Ovary (tissue), 7 donors: ENCODE measurements at regions not wholly inside any gene's neighbourhood (a gene's known extent, or its start where the extent isn't known, plus 50 kb on each side); places are given as distances from the start of the nearest gene placed in this dataset.

Source experiments
- DNase-seq, 5 donors: peaks; one replicate each; pipeline ENCODE4 v3.0.0-alpha.2; 2019 to 2020
- H3K27ac ChIP-seq, 2 donors: fragments of 200-600 bp; one replicate each; pipeline versions ENCODE4 v1.5.1 to v1.8.0; 2019 to 2022
- H3K27me3 ChIP-seq: fragments of 200-600 bp; one replicate; pipeline ENCODE4 v1.8.0; 2022
- H3K36me3 ChIP-seq: fragments of 200-600 bp; sonication (generic); one replicate; pipeline ENCODE4 v1.5.1; 2019
- H3K4me1 ChIP-seq: one replicate; pipeline ENCODE4 v1.8.1; 2013; ENCODE audit warnings: mild to moderate bottlenecking, moderate library complexity; ENCODE audit not compliant: insufficient read depth
- H3K4me3 ChIP-seq: fragments of 200-600 bp; sonication (generic); one replicate; pipeline ENCODE4 v1.5.1; 2017
- H3K9me3 ChIP-seq, 2 donors: fragments of 200-600 bp in 1 of 2; sonication (generic) in 1 of 2; one replicate each; pipeline versions ENCODE4 v1.5.1 to v1.8.1; 2013 to 2019; ENCODE audit warnings: mild to moderate bottlenecking in 1 of 2, moderate library complexity in 1 of 2
- CTCF ChIP-seq, 3 donors: fragments of 450-650 bp in 2 of 3; fragments of 200-600 bp in 1 of 3; IDR thresholded peaks; one replicate each; pipeline versions ENCODE4 v1.5.1 to v1.8.0; 2016 to 2022; ENCODE audit warnings: antibody characterized with exemption in 3 of 3, mild to moderate bottlenecking in 1 of 3
- EP300 ChIP-seq: sonication (generic); formaldehyde crosslinking; IDR thresholded peaks from one replicate; pipeline ENCODE4 v1.6.1; 2017; ENCODE audit warnings: antibody characterized with exemption
- POLR2A ChIP-seq: fragments of 450-650 bp; IDR thresholded peaks from one replicate; pipeline ENCODE4 v1.6.1; 2017; ENCODE audit warnings: antibody characterized with exemption, mild to moderate bottlenecking, moderate library complexity
- WGBS, 3 donors: extraction: QIAGEN DNeasy Blood & Tissue Kit in 1 of 3; methylation state at CpG; one replicate each; pipeline versions ENCODE4 v1.1.5 to v1.1.7; 2013 to 2017; 5-methylcytosine and 5-hydroxymethylcytosine counted together
- intact Hi-C, 4 donors: fragments of 100-400 bp; cut with DNase I; formaldehyde crosslinking; loops; one replicate each; pipeline versions ENCODE4 v1.11.0 to v1.15.1; 2022 to 2023
- donor health status: DM: no; HTN: no; CAD: no; lungs with moderate emphysema.
- donor health status: DM: no; HTN: no; CAD: no.
- donor health status: Bipolar disorder and iron deficiency.
- donor health status: DM: no; HTN: no; CAD: no.
- donor health status: DM: yes; HTN: yes; CAD: no.

- Histone ChIP-seq H3K27ac (no peak overlapping the region), H3K27me3 (no peaks in the 10 kb centered on the region), H3K36me3 (no peaks in the 10 kb centered on the region), H3K9me3 (no peaks in the 10 kb centered on the region), H3K4me1 (peaks cover 6% of the 10 kb centered on the region), H3K4me3 (no peak overlapping the region)
- TF ChIP-seq EP300 (no peak), POLR2A (no peak), CTCF (IDR thresholded peaks at IDR 0.05) (no peak)
- WGBS, 3 donors = 79 to 96% (median 94%) methylated on average over 1 of the region's 1 CpG
- intact Hi-C loops = no loop called here
- no peak for DNase-seq
Observed at GRCh38 chr20:22838001-22838400, 197.1 kb upstream of the SSTR4 start.

- TF ChIP-seq POLR2A (no peak), EP300 (no peak)
- no peaks in the 10 kb centered on the region for H3K36me3 ChIP-seq
- no peaks in the 10 kb centered on the region for H3K9me3 ChIP-seq
- H3K4me1 ChIP-seq = peaks cover 2% of the 10 kb centered on the region
- H3K27me3 ChIP-seq = no peaks in the 10 kb centered on the region
- 95 to 97% (median 95%) methylated on average over 4 of the region's 4 CpGs for WGBS, 3 donors
- DNase-seq = no peak
- no peak overlapping the region for H3K4me3 ChIP-seq
- no peak overlapping the region for H3K27ac ChIP-seq
- intact Hi-C loops = no loop called here
Observed at GRCh38 chr20:22841846-22842245, 193.3 kb upstream of the SSTR4 start.

- H3K4me3 ChIP-seq = no peak overlapping the region
- TF ChIP-seq POLR2A (no peak), CTCF (IDR thresholded peaks at IDR 0.05) (no peak), EP300 (no peak)
- no peaks in the 10 kb centered on the region for H3K36me3 ChIP-seq
- 89 to 96% (median 95%) methylated on average over 5 of the region's 5 CpGs for WGBS, 3 donors
- no peak overlapping the region for H3K27ac ChIP-seq
- no peaks in the 10 kb centered on the region for H3K4me1 ChIP-seq
- DNase-seq = no peak
- H3K9me3 ChIP-seq = no peaks in the 10 kb centered on the region
- no peaks in the 10 kb centered on the region for H3K27me3 ChIP-seq
- intact Hi-C loops = no loop called here
Observed at GRCh38 chr20:22842793-22843192, 192.3 kb upstream of the SSTR4 start.

GRCh38 chr20:22844959-22845358, 190.2 kb upstream of the SSTR4 start:
- DNase-seq = no peak
- intact Hi-C loops = no loop called here
- Histone ChIP-seq H3K27ac (no peak overlapping the region), H3K27me3 (no peaks in the 10 kb centered on the region), H3K9me3 (no peaks in the 10 kb centered on the region), H3K4me3 (no peak overlapping the region), H3K36me3 (no peaks in the 10 kb centered on the region), H3K4me1 (no peaks in the 10 kb centered on the region)
- no peak for TF ChIP-seq EP300
- TF ChIP-seq POLR2A = no peak
- TF ChIP-seq CTCF (IDR thresholded peaks at IDR 0.05) = no peak

GRCh38 chr20:22846863-22847262, 188.2 kb upstream of the SSTR4 start:
- Histone ChIP-seq H3K4me3 (no peak overlapping the region), H3K9me3 (no peaks in the 10 kb centered on the region), H3K36me3 (no peaks in the 10 kb centered on the region), H3K27ac (no peak overlapping the region), H3K4me1 (no peaks in the 10 kb centered on the region), H3K27me3 (no peaks in the 10 kb centered on the region)
- 74 to 90% (median 77%) methylated on average over 3 of the region's 3 CpGs for WGBS, 3 donors
- intact Hi-C loops = no loop called here
- TF ChIP-seq CTCF (IDR thresholded peaks at IDR 0.05) (no peak), POLR2A (no peak), EP300 (no peak)
- no peak for DNase-seq
